PC-3 (cell line): ENCODE measurements at regions not wholly inside any gene's neighbourhood (a gene's known extent, or its start where the extent isn't known, plus 50 kb on each side); places are given as distances from the start of the nearest gene placed in this dataset.

Experiments used
- ATAC-seq: fragments of 200-7000 bp; cut with Tn5 transposase; 2 replicates; pipeline ENCODE4 v1.9.1; 2020; ENCODE audit warnings: mild to moderate bottlenecking, moderate library complexity
- BruUV-seq: library from RNA; stranded (reverse); fragments of 400-500 nt; replicated peaks from 2 replicates; lab custom pipeline; 2021; lab: Mats Ljungman, UMichigan
- CTCF ChIA-PET: fragments of 300-600 bp; sonication (Branson Sonifier 250); formaldehyde crosslinking; loops from one replicate; lab custom pipeline; 2022; ENCODE audit warnings: antibody characterized with exemption; lab: Charles Lee
- POLR2A ChIA-PET: fragments of 300-600 bp; sonication (Branson Sonifier 250); formaldehyde crosslinking; loops from one replicate; lab custom pipeline; 2022; ENCODE audit warnings: antibody characterized with exemption; ENCODE audit not compliant: unreplicated experiment; lab: Charles Lee
- DNase-seq: peaks from one replicate; pipeline ENCODE4 v3.0.0-alpha.2; 2015
- H2AFZ ChIP-seq: fragments of 300-600 bp; sonication (generic); 2 replicates; pipeline ENCODE4 v1.6.0; 2016; ENCODE audit warnings: antibody characterized with exemption, low read length
- H3F3A ChIP-seq: fragments of 300-600 bp; sonication (generic); one replicate; pipeline ENCODE4 v1.6.0; 2017; ENCODE audit warnings: antibody characterized with exemption, low read length, control low read depth, mild to moderate bottlenecking; ENCODE audit not compliant: unreplicated experiment
- H3K27ac ChIP-seq: fragments of 300-600 bp; sonication (generic); 2 replicates; pipeline ENCODE4 v1.5.1; 2016; ENCODE audit warnings: mild to moderate bottlenecking, low read length
- H3K27me3 ChIP-seq: fragments of 300-600 bp; sonication (generic); 2 replicates; pipeline ENCODE4 v1.6.1; 2016; ENCODE audit warnings: low read length, mixed read lengths
- H3K36me3 ChIP-seq: fragments of 300-600 bp; sonication (generic); 2 replicates; pipeline ENCODE4 v1.6.1; 2016; ENCODE audit warnings: low read depth, mixed run types, low read length, mixed read lengths
- H3K4me1 ChIP-seq: fragments of 300-600 bp; sonication (generic); 2 replicates; pipeline ENCODE4 v1.5.1; 2016; ENCODE audit warnings: low read length; ENCODE audit not compliant: insufficient read depth
- H3K4me2 ChIP-seq: fragments of 300-600 bp; sonication (generic); 2 replicates; pipeline ENCODE4 v1.6.0; 2016; ENCODE audit warnings: low read length
- H3K4me3 ChIP-seq: fragments of 300-600 bp; sonication (generic); 2 replicates; pipeline ENCODE4 v1.5.1; 2016; ENCODE audit warnings: mild to moderate bottlenecking, low read length, mixed read lengths
- H3K79me2 ChIP-seq: fragments of 300-600 bp; sonication (generic); 2 replicates; pipeline ENCODE4 v1.6.1; 2017; ENCODE audit warnings: low read length, mixed read lengths
- H3K9ac ChIP-seq: fragments of 300-600 bp; sonication (generic); 2 replicates; pipeline ENCODE4 v1.6.0; 2016; ENCODE audit warnings: mild to moderate bottlenecking, low read length
- H3K9me2 ChIP-seq: fragments of 300-600 bp; sonication (generic); replicated peaks from 2 replicates; pipeline ENCODE4 v1.6.1; 2016; ENCODE audit warnings: mixed run types, low read length, mixed read lengths
- H3K9me3 ChIP-seq: fragments of 300-600 bp; sonication (generic); 2 replicates; pipeline ENCODE4 v1.6.1; 2016; ENCODE audit warnings: low read length, mixed read lengths
- H4K20me1 ChIP-seq: fragments of 300-600 bp; sonication (generic); 2 replicates; pipeline ENCODE4 v1.6.1; 2016; ENCODE audit warnings: low read length, mixed read lengths
- CTCF ChIP-seq: fragments of 300-600 bp; sonication (generic); conservative IDR thresholded peaks from 2 replicates; pipeline ENCODE4 v1.5.1; 2017; ENCODE audit warnings: antibody characterized with exemption, low read depth, mild to moderate bottlenecking, low read length
- EZH2 ChIP-seq: fragments of 300-600 bp; sonication (generic); IDR thresholded peaks from one replicate; pipeline ENCODE4 v1.6.1; 2017; ENCODE audit warnings: antibody characterized with exemption, mild to moderate bottlenecking, low read length; ENCODE audit not compliant: unreplicated experiment
- EZH2phosphoT487 ChIP-seq: fragments of 300-600 bp; sonication (generic); IDR thresholded peaks from 2 replicates; pipeline ENCODE4 v1.6.1; 2018; ENCODE audit warnings: mild to moderate bottlenecking, antibody characterized with exemption, low read length, borderline replicate concordance
- intact Hi-C: fragments of 100-400 bp; cut with micrococcal nuclease; formaldehyde crosslinking; loops from 2 replicates; pipeline ENCODE4 v1.9.0; 2023

GRCh38 chr13:111472083-111472482, 151.6 kb downstream of the TEX29 start:
- H3K36me3 ChIP-seq = no peaks in the 10 kb centered on the region
- H3K9ac ChIP-seq = no peak overlapping the region
- no peaks in the 10 kb centered on the region for H3K9me2 ChIP-seq
- CTCF ChIA-PET = no interaction called here
- no peak overlapping the region for H3K4me3 ChIP-seq
- no peaks in the 10 kb centered on the region for H3K79me2 ChIP-seq
- no peak for ATAC-seq
- no peak overlapping the region for H3K27ac ChIP-seq
- peaks cover 45% of the 10 kb centered on the region for H3K27me3 ChIP-seq
- no peaks in the 10 kb centered on the region for H3K4me1 ChIP-seq
- H4K20me1 ChIP-seq = no peaks in the 10 kb centered on the region
- no peaks in the 10 kb centered on the region for H3K9me3 ChIP-seq
- no peaks in the 10 kb centered on the region for H3F3A ChIP-seq
- intact Hi-C loops = loop anchor here (10.0 kb wide), 1 partner anchor 1043 kb away; no protein-coding TSS in a partner anchor
- DNase-seq = no peak
- H3K4me2 ChIP-seq = no peak overlapping the region
- no peak overlapping the region for H2AFZ ChIP-seq
- POLR2A ChIA-PET = no interaction called here
- TF ChIP-seq EZH2phosphoT487 (no peak), EZH2 (no peak), CTCF (no peak)
- BruUV-seq = no TSS peak

GRCh38 chr13:111472559-111473460, 152.4 kb downstream of the TEX29 start:
- no TSS peak for BruUV-seq
- no peak overlapping the region for H3K4me3 ChIP-seq
- no peaks in the 10 kb centered on the region for H3K9me2 ChIP-seq
- H3K27me3 ChIP-seq = peaks cover 45% of the 10 kb centered on the region
- no peaks in the 10 kb centered on the region for H3K36me3 ChIP-seq
- no peaks in the 10 kb centered on the region for H3K4me1 ChIP-seq
- H3K27ac ChIP-seq = no peak overlapping the region
- H3K4me2 ChIP-seq = no peak overlapping the region
- DNase-seq (no peak), ATAC-seq (no peak)
- H4K20me1 ChIP-seq = no peaks in the 10 kb centered on the region
- no peaks in the 10 kb centered on the region for H3K79me2 ChIP-seq
- intact Hi-C loops = loop anchor here (10.0 kb wide), 1 partner anchor 1042 kb away; no protein-coding TSS in a partner anchor
- ChIA-PET CTCF (no interaction called here), POLR2A (no interaction called here)
- TF ChIP-seq CTCF (no peak), EZH2phosphoT487 (no peak), EZH2 (no peak)
- H3K9me3 ChIP-seq = no peaks in the 10 kb centered on the region
- no peak overlapping the region for H3K9ac ChIP-seq
- H2AFZ ChIP-seq = no peak overlapping the region
- no peaks in the 10 kb centered on the region for H3F3A ChIP-seq
